ENCODE measurements at regions not wholly inside any gene's neighbourhood (a gene's known extent, or its start where the extent isn't known, plus 50 kb on each side); places are given as distances from the start of the nearest gene placed in this dataset.

GRCh38 chr12:47305464-47305863 is 225.7 kb upstream of the AMIGO2 start:
- Histone ChIP-seq H3F3A (ENCODE audit: insufficient read depth) (no peaks in the 10 kb centered on the region), H3K27me3 (replicated peaks; ENCODE audit: insufficient read depth) (no peaks in the 10 kb centered on the region), H3K4me3 (no peak overlapping the region), H3K4me1 (ENCODE audit: insufficient read depth) (no peaks in the 10 kb centered on the region), H3K9ac (no peak overlapping the region), H4K20me1 (ENCODE audit: insufficient read depth) (no peaks in the 10 kb centered on the region), H3K79me2 (ENCODE audit: insufficient read depth) (no peaks in the 10 kb centered on the region), H3K27ac (no peak overlapping the region), H3K4me2 (ENCODE audit: unreplicated experiment) (no peak overlapping the region), H3K9me2 (ENCODE audit: insufficient read depth) (no peaks in the 10 kb centered on the region), H2AFZ (no peak overlapping the region), H3K9me3 (ENCODE audit: low read depth) (no peaks in the 10 kb centered on the region), H3K36me3 (ENCODE audit: low read depth) (no peaks in the 10 kb centered on the region)
- 93 to 94% methylated on average over 11 of the region's 11 CpGs for WGBS, 2 experiments (ENCODE audit: low coverage in 1 of 2, low lambda C conversion rate in 2 of 2, missing lambda C conversion rate in 2 of 2)
- in situ Hi-C loops (cut with MboI), result loop anchor here (10.0 kb wide), 1 partner anchor 271 kb away; no protein-coding TSS in a partner anchor
- DNase-seq, result no peak
- TF ChIP-seq EZH2phosphoT487 (IDR thresholded peaks at IDR 0.05; ENCODE audit: insufficient read depth, low read depth), result no peak
- no peak for TF ChIP-seq EZH2 (IDR thresholded peaks at IDR 0.05; ENCODE audit: insufficient read depth, poor library complexity, severe bottlenecking)

- 95 to 100% methylated on average over 1 of the region's 1 CpG for WGBS, 2 experiments (ENCODE audit: low coverage in 1 of 2, low lambda C conversion rate in 2 of 2, missing lambda C conversion rate in 2 of 2)
- H3F3A ChIP-seq (ENCODE audit: insufficient read depth), result no peaks in the 10 kb centered on the region
- in situ Hi-C loops (cut with MboI), result loop anchor here (10.0 kb wide), 1 partner anchor 269 kb away; no protein-coding TSS in a partner anchor
- TF ChIP-seq EZH2phosphoT487 (IDR thresholded peaks at IDR 0.05; ENCODE audit: insufficient read depth, low read depth) (no peak), EZH2 (IDR thresholded peaks at IDR 0.05; ENCODE audit: insufficient read depth, poor library complexity, severe bottlenecking) (no peak)
- H3K9ac ChIP-seq, result no peak overlapping the region
- no peaks in the 10 kb centered on the region for H3K4me1 ChIP-seq (ENCODE audit: insufficient read depth)
- H3K79me2 ChIP-seq (ENCODE audit: insufficient read depth), result no peaks in the 10 kb centered on the region
- H3K4me3 ChIP-seq, result no peak overlapping the region
- no peak for DNase-seq
- H3K9me3 ChIP-seq (ENCODE audit: low read depth), result no peaks in the 10 kb centered on the region
- H3K27me3 ChIP-seq (replicated peaks; ENCODE audit: insufficient read depth), result no peaks in the 10 kb centered on the region
- no peaks in the 10 kb centered on the region for H3K9me2 ChIP-seq (ENCODE audit: insufficient read depth)
- H3K27ac ChIP-seq, result no peak overlapping the region
- H3K4me2 ChIP-seq (ENCODE audit: unreplicated experiment), result no peak overlapping the region
- no peaks in the 10 kb centered on the region for H3K36me3 ChIP-seq (ENCODE audit: low read depth)
- no peaks in the 10 kb centered on the region for H4K20me1 ChIP-seq (ENCODE audit: insufficient read depth)
- H2AFZ ChIP-seq, result no peak overlapping the region
These were observed 224.3 kb upstream of the AMIGO2 start for GRCh38 chr12:47303995-47304560.

- Histone ChIP-seq H3K9me3 (ENCODE audit: low read depth) (no peaks in the 10 kb centered on the region), H4K20me1 (ENCODE audit: insufficient read depth) (no peaks in the 10 kb centered on the region), H2AFZ (no peak overlapping the region), H3K27ac (no peak overlapping the region), H3K4me3 (no peak overlapping the region), H3K4me1 (ENCODE audit: insufficient read depth) (no peaks in the 10 kb centered on the region), H3K27me3 (replicated peaks; ENCODE audit: insufficient read depth) (no peaks in the 10 kb centered on the region), H3K4me2 (ENCODE audit: unreplicated experiment) (no peak overlapping the region), H3K36me3 (ENCODE audit: low read depth) (no peaks in the 10 kb centered on the region), H3K9ac (no peak overlapping the region), H3K9me2 (ENCODE audit: insufficient read depth) (no peaks in the 10 kb centered on the region), H3K79me2 (ENCODE audit: insufficient read depth) (no peaks in the 10 kb centered on the region), H3F3A (ENCODE audit: insufficient read depth) (no peaks in the 10 kb centered on the region)
- TF ChIP-seq EZH2phosphoT487 (IDR thresholded peaks at IDR 0.05; ENCODE audit: insufficient read depth, low read depth) (no peak), EZH2 (IDR thresholded peaks at IDR 0.05; ENCODE audit: insufficient read depth, poor library complexity, severe bottlenecking) (no peak)
- WGBS, 2 experiments (ENCODE audit: low coverage in 1 of 2, low lambda C conversion rate in 2 of 2, missing lambda C conversion rate in 2 of 2), result 61 to 64% methylated on average over 7 of the region's 7 CpGs
- DNase-seq, result no peak
- in situ Hi-C loops (cut with MboI), result loop anchor here (10.0 kb wide), 1 partner anchor 268 kb away; no protein-coding TSS in a partner anchor
These were observed 223.4 kb upstream of the AMIGO2 start for GRCh38 chr12:47303207-47303606.

GRCh38 chr12:47302111-47302671 is 222.4 kb upstream of the AMIGO2 start:
- Histone ChIP-seq H3K4me1 (ENCODE audit: insufficient read depth) (no peaks in the 10 kb centered on the region), H3K27me3 (replicated peaks; ENCODE audit: insufficient read depth) (no peaks in the 10 kb centered on the region), H3K79me2 (ENCODE audit: insufficient read depth) (no peaks in the 10 kb centered on the region), H3K9ac (no peak overlapping the region), H3K4me3 (no peak overlapping the region), H3K4me2 (ENCODE audit: unreplicated experiment) (no peak overlapping the region), H3K27ac (no peak overlapping the region), H3F3A (ENCODE audit: insufficient read depth) (no peaks in the 10 kb centered on the region), H4K20me1 (ENCODE audit: insufficient read depth) (no peaks in the 10 kb centered on the region), H3K9me2 (ENCODE audit: insufficient read depth) (no peaks in the 10 kb centered on the region), H3K9me3 (ENCODE audit: low read depth) (no peaks in the 10 kb centered on the region), H2AFZ (no peak overlapping the region), H3K36me3 (ENCODE audit: low read depth) (no peaks in the 10 kb centered on the region)
- no peak for TF ChIP-seq EZH2 (IDR thresholded peaks at IDR 0.05; ENCODE audit: insufficient read depth, poor library complexity, severe bottlenecking)
- TF ChIP-seq EZH2phosphoT487 (IDR thresholded peaks at IDR 0.05; ENCODE audit: insufficient read depth, low read depth), result no peak
- no peak for DNase-seq
- in situ Hi-C loops (cut with MboI), result loop anchor here (10.0 kb wide), 1 partner anchor 267 kb away; no protein-coding TSS in a partner anchor
- 44 to 51% methylated on average over 6 of the region's 6 CpGs for WGBS, 2 experiments (ENCODE audit: low coverage in 1 of 2, low lambda C conversion rate in 2 of 2, missing lambda C conversion rate in 2 of 2)
